DND-41 (cell line): ENCODE measurements at regions not wholly inside any gene's neighbourhood (a gene's known extent, or its start where the extent isn't known, plus 50 kb on each side); places are given as distances from the start of the nearest gene placed in this dataset.

Source experiments
- EZH2 ChIP-seq: IDR thresholded peaks from 3 replicates; pipeline ENCODE4 v1.6.1; 2012; ENCODE audit warnings: borderline replicate concordance, low read depth, mild to moderate bottlenecking, moderate library complexity, low read length, inconsistent platforms; ENCODE audit not compliant: severe bottlenecking
- TF ChIP-seq, protein P1 (sequence below): IDR thresholded peaks from 2 replicates; pipeline ENCODE4 v1.5.1; 2012; ENCODE audit warnings: borderline replicate concordance, low read length, moderate library complexity, mild to moderate bottlenecking; ENCODE audit not compliant: poor library complexity, severe bottlenecking; ENCODE audit errors: extremely low read depth

DNA sequence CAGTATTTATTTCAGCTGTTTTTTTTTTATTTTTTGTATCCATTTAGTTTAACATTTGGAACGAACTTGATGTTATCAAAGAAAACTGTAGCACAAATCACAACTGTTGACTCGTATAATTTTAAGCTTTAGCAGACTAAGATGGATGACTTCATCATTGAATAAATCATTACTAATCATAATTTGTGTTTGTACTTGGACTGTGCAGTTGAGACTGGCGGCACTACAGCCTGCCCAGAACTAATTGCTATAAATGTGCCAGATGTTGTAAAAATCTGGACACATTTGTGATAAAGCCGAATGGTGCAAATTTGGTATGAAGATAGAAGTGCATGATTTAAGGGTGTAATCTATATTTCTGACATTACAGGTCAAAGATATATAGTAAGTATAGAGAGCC lies 897.7 kb upstream of the CDH8 start:
- TF ChIP-seq, protein P1, sequence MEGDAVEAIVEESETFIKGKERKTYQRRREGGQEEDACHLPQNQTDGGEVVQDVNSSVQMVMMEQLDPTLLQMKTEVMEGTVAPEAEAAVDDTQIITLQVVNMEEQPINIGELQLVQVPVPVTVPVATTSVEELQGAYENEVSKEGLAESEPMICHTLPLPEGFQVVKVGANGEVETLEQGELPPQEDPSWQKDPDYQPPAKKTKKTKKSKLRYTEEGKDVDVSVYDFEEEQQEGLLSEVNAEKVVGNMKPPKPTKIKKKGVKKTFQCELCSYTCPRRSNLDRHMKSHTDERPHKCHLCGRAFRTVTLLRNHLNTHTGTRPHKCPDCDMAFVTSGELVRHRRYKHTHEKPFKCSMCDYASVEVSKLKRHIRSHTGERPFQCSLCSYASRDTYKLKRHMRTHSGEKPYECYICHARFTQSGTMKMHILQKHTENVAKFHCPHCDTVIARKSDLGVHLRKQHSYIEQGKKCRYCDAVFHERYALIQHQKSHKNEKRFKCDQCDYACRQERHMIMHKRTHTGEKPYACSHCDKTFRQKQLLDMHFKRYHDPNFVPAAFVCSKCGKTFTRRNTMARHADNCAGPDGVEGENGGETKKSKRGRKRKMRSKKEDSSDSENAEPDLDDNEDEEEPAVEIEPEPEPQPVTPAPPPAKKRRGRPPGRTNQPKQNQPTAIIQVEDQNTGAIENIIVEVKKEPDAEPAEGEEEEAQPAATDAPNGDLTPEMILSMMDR, result no peak
- no peak for TF ChIP-seq EZH2
